ENCODE measurements at regions not wholly inside any gene's neighbourhood (a gene's known extent, or its start where the extent isn't known, plus 50 kb on each side); places are given as distances from the start of the nearest gene placed in this dataset.
"Not testable (repeated sequence)": the region's sequence is repeated elsewhere in the genome, so short reads cannot be mapped to it uniquely, and the experiment has no call there.

GRCh38 chr3:72082186-72082715 lies 297.3 kb upstream of the PROK2 start:
- DNase-seq (ENCODE audit: low spot score), result no peak

GRCh38 chr3:72081471-72082185 lies 296.7 kb upstream of the PROK2 start:
- DNase-seq (ENCODE audit: low spot score), result no peak

- DNase-seq (ENCODE audit: low spot score), result no peak
These were observed 295.9 kb upstream of the PROK2 start for GRCh38 chr3:72080800-72081199.

- no peak for DNase-seq (ENCODE audit: low spot score)
These were observed 295.1 kb upstream of the PROK2 start for GRCh38 chr3:72080095-72080494.

GRCh38 chr3:72079369-72079872 lies 294.5 kb upstream of the PROK2 start:
- no peak for DNase-seq (ENCODE audit: low spot score)

- no peak for DNase-seq (ENCODE audit: low spot score)
These were observed 293.9 kb upstream of the PROK2 start for GRCh38 chr3:72078676-72079368.

- no peak for DNase-seq (ENCODE audit: low spot score)
These were observed 292.7 kb upstream of the PROK2 start for GRCh38 chr3:72077473-72078259.

- not testable (repeated sequence) for DNase-seq (ENCODE audit: low spot score)
These were observed 290.9 kb upstream of the PROK2 start for GRCh38 chr3:72075848-72076247.

- no peak for DNase-seq (ENCODE audit: low spot score)
These were observed 286.7 kb upstream of the PROK2 start for GRCh38 chr3:72071624-72072023.

- DNase-seq (ENCODE audit: low spot score), result no peak
These were observed 285.1 kb upstream of the PROK2 start for GRCh38 chr3:72070005-72070404.

- DNase-seq (ENCODE audit: low spot score), result no peak
These were observed 284.6 kb upstream of the PROK2 start for GRCh38 chr3:72069543-72069942.

- DNase-seq (ENCODE audit: low spot score), result no peak
These were observed 283.7 kb upstream of the PROK2 start for GRCh38 chr3:72068621-72069020.

- no peak for DNase-seq (ENCODE audit: low spot score)
These were observed 282.8 kb upstream of the PROK2 start for GRCh38 chr3:72067721-72068120.

GRCh38 chr3:72065872-72066641 lies 281.1 kb upstream of the PROK2 start:
- DNase-seq (ENCODE audit: low spot score), result no peak

- DNase-seq (ENCODE audit: low spot score), result peak; percentile 82
These were observed 280.3 kb upstream of the PROK2 start for GRCh38 chr3:72065236-72065635.

GRCh38 chr3:72064727-72065126 lies 279.8 kb upstream of the PROK2 start:
- DNase-seq (ENCODE audit: low spot score), result not testable (repeated sequence)

GRCh38 chr3:72062017-72062416 lies 277.1 kb upstream of the PROK2 start:
- DNase-seq (ENCODE audit: low spot score), result no peak

- no peak for DNase-seq (ENCODE audit: low spot score)
These were observed 275.6 kb upstream of the PROK2 start for GRCh38 chr3:72060447-72061034.

GRCh38 chr3:72058493-72059081 lies 273.6 kb upstream of the PROK2 start:
- DNase-seq (ENCODE audit: low spot score), result no peak

GRCh38 chr3:72055436-72055835 lies 270.5 kb upstream of the PROK2 start:
- DNase-seq (ENCODE audit: low spot score), result no peak

- DNase-seq (ENCODE audit: low spot score), result no peak
These were observed 270.0 kb upstream of the PROK2 start for GRCh38 chr3:72054976-72055375.
